SW480 (cell line): ENCODE measurements at regions not wholly inside any gene's neighbourhood (a gene's known extent, or its start where the extent isn't known, plus 50 kb on each side); places are given as distances from the start of the nearest gene placed in this dataset.
"Not testable (repeated sequence)": the region's sequence is repeated elsewhere in the genome, so short reads cannot be mapped to it uniquely, and the experiment has no call there.

ENCODE experiments used
- DNase-seq: peaks from one replicate; pipeline ENCODE4 v3.0.0-alpha.2; 2016; ENCODE audit warnings: low spot score

DNA sequence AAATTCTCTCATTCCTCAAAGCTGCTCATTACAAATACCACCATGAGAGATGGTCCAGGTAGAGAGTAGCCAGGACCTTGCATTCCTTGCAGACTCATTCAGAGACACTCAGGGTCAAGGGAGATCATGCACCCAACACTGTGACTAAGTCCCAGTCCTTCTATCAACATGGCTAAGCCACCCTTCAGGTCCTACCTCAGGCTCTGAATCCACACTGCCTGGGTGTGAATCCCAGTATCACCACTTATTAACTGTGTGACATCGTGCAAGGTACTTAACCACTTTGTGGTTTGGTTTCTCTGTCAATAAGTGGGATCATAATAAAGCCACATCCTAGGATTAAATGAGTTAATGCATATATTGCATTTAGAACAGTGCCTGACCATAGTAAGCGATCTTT is 124.1 kb upstream of the NEIL3 start:
- DNase-seq = peak; percentile 1

DNA sequence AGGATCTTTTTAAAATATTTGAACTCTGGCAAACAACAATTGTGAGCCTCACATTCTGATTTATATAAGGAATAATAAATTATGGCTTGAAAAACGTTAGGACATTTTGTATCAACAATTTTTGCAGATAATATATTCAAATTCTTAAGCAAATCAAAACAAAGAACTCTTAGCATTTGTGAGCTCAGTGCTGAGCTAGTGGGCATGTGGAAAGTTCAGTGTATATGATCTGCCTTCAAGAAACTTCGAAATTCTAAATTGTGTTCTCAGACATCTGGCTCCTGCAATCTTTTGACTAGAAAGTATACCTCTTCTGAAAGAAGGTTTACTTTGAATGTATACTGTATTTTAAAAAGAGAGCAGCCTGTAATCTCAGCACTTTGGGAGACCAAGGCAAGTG is 122.3 kb upstream of the NEIL3 start:
- DNase-seq = no peak

DNA sequence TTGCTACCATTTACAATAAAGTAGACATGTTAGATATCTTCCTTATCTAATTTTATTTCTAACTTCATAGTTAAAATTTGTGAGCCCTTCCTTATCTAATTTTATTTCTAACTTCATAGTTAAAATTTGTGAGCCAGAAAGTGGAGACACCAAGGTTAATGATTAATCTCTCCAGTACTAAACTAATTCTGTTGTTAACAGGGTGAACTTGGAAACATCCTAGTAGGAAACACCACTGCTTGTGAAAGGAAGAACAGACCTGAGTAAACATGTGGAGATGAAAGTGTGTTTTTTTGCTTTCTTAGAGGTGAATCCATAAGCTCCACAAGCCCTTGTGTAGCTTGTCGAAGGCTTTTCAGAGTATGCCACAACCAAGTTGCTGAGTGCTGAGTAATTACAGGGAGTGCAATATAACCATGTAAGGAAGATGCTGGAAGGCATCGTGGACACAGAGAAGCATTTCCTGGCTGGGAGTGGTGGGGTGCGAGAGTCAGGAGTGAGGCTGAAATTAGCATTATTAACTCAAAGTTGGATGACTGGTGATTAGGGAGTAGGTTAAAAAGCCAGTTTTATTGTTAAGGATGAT is 118.6 kb upstream of the NEIL3 start:
- DNase-seq = no peak

DNA sequence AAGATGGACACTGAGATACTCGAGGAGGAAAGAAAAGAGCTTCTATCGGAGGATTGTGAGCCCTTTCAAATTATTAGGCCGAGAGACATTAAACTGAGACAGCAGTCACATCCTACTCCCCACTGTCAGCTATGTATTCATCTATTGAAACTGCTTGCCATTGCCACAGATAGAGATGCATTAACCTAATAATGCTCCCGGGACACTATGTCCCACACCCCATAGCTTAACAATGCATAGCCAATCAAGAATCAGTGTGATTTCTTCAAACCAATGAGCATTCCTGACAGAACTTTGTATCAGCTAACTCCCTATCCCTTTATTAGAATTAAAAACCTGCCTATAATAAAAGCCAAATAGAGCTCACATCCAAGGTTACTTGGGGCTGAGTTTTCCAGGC is 118.1 kb upstream of the NEIL3 start:
- DNase-seq = no peak

DNA sequence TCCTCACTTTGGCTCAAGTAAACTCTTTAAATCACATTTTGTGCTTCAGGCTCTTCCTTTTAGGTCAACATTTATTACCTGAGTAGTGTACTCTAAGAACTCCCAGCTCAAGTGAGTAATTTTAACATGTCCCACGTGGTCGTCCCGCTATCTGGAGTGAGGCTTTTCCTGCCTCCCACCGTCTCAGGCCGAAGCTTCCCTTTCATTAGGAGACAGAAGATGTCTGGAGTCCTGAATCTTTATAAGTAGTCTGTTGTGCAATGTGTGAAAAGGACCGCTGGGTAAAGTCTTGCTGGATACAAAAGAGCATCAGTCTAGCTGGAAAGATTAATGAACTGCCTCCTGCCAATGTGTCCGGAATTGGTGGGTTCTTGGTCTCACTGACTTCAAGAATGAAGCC is 117.7 kb upstream of the NEIL3 start:
- no peak for DNase-seq

DNA sequence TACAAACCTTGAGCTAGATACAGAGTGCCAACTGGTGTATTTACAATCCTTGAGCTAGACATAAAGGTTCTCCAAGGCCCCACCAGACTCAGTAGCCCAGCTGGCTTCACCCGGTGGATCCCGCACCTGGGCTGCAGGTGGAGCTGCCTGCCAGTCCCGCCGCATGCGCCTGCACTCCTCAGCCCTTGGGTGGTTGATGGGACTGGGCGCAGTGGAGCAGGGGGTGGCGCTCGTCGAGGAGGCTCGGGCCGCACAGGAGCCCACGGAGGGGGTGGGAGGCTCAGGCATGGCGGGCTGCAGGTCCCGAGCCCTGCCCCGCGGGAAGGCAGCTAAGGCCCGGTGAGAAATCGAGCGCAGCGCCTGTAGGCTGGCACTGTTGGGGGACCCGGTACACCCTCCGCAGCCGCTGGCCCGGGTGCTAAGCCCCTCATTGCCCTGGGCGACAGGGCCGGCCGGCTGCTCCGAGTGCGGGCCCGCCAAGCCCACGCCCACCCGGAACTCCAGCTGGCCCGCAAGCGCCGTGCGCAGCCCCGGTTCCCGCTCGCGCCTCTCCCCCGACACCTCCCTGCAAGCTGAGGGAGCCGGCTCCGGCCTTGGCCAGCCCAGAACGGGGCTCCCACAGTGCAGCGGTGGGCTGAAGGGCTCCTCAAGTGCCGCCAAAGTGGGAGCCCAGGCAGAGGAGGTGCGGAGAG is 116.5 kb upstream of the NEIL3 start:
- not testable (repeated sequence) for DNase-seq

DNA sequence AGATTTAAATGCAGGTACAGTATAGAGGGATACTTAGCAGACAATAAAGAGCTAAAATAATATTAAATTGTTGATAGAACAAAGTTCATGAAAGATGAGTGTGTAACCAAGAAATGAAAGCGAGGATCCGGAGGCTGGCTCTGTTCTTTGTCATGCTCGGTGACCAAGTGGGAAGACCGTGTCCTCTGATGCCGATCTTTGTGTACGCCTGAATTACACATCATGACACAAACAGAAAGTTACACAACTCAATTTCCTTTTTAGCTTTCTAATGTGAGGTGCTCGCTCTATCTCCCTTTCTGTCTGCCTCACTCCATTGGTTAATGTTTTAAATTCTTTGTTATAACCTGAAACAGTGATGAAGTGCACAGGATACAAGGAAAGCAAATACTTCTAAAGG is 114.8 kb upstream of the NEIL3 start:
- no peak for DNase-seq

DNA sequence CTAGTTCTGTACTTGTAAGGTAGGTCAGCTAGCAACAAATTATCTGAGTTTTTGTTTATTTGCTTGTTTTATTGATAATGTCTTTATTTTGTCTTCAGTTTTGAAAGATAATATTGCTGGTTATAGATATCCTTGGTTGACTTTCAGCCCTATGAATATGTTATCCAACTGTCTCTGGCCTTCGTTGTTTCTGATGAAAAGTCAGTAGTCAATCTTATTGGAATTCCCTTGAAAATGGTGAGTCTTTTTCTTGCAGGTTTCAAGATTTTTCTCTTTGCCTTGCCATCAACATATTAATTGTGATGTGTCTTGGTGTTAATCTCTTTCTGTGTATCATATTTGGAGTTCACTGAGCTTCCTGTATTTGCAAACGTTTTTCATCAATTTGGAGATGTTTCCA is 113.1 kb upstream of the NEIL3 start:
- no peak for DNase-seq

DNA sequence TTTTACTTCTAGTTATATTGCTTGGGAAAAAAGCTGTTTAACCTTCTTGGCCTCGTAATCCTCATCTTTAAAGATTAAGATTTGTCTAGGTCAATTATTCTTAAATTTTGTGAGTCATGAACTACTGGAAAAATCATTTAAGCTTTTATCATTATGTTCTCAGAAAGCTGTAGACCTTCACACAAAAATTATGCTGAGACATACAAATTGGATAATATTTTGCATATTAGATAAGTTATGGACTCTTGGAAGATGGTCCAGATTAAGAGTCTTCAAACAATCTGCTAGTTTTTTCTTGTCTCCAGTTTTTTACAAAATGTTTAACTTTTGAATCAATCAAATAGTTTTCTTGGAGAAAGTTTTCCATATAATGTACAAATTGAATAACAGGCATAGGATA is 108.1 kb upstream of the NEIL3 start:
- DNase-seq = no peak

DNA sequence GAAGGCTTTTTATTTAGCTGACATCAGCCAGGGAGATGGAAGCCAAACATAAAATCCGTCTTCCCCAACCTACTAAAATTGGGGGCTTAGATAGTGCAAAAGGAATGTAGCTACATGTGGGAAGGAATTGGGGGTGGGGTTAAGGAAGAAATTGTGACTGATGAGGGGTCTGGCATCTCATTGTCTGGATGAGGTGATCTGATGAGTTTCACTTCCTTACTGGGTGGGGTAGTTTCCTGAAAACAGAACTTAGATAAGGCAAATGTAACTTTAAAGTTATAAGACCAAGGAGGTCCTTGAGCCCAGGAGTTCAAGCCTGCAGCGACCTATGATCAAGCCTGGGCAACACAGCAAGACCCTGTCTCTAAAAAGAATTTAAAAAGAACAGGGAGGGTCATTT is 105.5 kb upstream of the NEIL3 start:
- DNase-seq = no peak

DNA sequence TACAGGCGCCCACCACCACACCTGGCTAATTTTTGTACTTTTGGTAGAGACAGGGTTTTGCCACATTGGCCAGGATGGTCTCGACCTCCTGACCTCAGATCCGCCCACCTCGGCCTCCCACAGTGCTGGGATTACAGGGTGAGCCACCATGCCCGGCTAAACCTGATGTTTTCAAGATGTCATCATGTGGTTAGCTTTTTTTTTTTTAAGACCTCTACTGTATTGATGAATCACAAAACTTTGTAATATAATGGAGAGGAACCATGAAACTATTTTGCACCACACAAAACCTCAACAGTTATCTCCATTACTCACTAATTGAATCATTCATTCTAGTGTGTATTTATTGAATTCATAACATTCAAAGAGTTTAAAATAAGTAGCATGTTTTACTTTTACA is 94.7 kb upstream of the NEIL3 start:
- no peak for DNase-seq

DNA sequence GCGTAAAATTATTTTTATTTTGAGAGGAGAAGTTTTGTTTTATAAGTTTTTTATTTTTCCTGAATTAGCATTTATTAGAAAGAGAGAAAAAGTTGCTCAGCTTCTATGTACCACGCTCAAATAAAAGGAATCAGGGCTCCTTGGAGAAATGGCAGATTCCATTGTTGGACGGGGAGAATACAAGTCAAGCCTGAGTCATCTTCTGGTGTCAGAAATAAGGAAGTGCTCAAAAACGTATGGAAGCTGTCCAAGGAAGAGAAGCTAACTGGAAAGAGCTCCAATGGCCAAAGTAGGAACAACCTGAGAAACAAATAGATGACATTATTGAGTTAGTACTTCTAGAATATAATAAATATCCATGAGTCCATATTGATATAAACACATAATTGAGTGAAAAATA is 89.3 kb upstream of the NEIL3 start:
- DNase-seq = no peak

DNA sequence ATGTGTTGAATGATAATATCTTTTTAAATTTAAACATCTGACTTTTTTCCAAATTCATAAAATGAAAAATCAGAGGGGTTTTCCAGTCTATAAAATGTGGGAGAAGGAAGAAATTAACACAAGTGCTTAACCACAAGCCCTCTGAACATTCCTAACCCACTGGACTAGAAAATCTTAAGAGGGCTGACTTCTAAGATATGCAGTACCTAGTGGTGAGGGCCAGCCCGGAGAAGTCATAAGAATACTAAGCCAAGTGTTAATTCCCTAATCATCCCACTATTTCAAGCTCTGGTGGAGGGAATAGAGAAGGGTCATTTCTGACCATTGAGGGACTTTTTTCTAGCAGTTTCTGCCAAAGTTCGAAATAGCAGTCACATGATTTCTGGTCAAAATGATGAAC is 86.9 kb upstream of the NEIL3 start:
- DNase-seq = no peak

DNA sequence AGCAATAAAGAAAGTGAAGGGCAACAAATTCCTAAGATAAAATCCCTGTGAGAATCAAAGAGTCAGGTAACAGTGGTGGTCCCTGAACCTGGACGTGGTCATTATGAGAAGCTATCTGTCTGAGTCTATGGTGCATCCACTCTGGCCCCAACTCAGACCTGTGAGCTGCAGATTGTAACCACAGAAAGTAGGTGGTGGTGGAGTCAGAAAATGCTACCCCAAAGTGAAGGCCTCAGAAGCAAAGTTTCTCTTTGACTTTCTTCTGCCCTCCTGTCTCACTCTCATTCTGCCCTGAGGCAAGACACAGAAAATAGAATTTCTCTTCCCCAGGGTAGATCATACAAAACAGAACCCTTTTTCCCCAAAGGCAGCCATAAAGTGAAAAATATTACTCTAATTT is 84.1 kb upstream of the NEIL3 start:
- no peak for DNase-seq

DNA sequence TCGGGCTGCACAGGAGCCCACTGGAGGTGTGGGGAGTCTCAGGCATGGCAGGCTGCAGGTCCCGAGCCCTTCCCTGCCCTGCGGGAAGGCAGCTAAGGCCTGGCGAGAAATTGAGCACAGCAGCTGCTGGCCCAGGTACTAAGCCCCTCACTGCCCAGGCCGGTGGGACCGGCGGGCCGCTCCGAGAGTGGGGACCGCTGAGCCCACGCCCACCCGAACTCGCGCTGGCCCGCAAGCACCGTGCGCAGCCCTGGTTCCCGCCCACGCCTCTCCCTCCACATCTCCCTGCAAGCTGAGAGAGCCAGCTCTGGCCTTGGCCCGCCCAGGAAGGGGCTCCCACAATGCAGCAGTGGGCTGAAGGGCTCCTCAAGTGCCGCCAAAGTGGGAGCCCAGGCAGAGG is 82.0 kb upstream of the NEIL3 start:
- DNase-seq = no peak

DNA sequence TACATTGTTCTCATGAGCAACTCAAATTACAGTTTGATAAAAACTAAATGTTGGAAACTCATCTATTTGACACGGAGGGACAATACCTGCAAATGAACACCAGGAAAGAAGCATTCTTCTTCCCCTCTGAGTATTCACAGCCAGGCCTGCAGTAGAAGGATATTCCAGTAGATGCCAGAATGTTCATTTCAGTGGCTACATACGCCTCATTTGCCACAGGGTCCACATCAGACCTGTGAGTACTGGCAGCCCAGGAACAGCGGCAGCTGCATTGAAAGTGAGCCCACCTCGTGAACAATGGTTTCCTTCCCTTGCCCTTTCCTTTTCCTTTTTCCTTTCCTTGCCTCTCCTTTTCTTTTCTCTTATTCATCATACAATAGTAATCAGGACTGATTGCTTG is 81.1 kb upstream of the NEIL3 start:
- DNase-seq = no peak

DNA sequence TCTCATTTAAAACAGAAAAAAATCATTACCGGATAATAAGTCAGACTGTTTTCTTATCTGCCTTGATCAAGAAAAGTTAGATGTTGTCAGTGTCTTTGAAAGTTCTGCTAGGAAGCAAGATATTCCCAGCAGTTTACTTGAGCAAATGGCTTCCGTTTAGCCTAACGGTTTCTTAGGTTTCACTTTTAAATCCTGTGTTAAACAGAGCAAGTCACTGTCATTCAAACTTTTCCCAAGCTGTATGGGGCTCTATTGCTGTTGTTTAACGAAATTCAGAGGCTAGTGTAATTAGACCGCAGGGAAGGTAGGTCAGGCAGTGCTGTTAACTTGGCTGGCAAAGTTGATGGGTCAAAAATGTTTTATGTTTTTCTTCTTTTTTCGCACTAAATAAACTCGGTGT is 80.3 kb upstream of the NEIL3 start:
- no peak for DNase-seq

DNA sequence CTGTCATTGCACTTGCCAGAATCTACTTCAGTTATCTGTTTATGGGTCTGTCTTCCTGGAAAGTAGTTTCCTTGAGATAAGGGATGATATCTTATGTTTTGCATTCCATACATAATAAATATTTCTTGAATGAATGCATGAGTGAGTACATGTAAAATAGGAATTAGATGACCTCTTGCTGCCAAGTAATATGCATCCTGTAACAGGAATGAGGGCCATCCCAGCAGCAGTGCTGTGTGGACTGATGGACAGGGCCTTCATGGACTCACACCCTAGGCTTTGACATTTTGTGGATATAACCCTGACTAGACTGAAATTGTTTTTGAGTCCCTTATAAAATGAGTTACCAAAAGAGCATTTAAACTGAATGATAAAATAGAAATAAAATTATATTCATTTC is 77.2 kb upstream of the NEIL3 start:
- DNase-seq = no peak

DNA sequence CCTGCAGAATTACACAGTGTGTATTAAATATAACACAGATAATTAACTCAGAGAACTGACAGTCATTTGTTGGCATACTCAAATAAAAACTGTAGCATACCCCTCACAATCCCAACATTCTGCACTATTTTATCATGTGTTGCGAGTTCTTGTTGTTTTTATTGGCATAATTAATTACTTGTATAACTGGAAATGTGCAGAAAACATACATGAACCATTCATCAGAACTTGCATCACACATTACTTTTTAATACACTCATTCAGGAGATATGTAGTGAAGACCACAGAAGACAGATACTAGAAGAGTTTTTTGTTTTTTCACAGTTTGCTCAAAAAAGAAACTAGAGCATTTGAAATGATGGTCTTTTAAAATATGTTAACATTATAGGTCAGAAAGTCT is 74.6 kb upstream of the NEIL3 start:
- DNase-seq = no peak

DNA sequence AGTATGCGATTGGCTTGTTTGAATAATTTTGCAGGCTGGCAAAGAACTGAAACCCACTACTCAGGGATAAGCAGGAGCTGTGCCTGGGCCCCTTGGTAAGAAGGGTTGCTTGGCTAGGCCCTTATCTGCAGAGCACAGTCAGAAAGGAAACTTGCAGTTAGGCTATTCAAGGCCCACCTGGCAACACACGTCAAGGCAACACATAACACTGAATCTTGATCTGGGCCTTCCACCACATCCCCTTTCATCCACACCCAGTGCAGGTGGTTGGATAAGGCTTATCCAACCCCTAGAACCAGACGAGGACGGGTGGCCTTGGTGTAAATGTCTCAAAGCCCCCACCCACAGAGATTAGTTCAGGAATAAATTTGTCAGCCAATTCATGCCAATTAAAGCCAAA is 72.8 kb upstream of the NEIL3 start:
- no peak for DNase-seq

DNA sequence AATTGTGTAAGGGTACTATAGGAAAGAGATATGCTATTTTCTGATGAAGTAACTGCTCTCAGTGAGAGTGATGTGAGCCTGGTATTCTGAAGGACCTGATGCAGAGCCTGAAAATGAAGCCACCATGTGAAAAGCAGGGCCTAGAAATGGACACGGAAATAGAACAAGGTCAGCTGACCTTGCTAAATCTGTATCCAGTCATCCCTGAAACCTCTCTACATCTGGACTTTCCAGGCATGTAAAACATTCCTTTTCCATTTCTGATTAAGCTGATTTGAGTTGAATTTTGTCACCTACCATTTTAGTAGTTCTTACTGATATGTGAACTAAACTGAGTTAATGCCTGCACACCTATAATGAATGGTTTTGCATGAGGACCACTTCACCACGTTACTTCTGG is 72.4 kb upstream of the NEIL3 start:
- DNase-seq = no peak

DNA sequence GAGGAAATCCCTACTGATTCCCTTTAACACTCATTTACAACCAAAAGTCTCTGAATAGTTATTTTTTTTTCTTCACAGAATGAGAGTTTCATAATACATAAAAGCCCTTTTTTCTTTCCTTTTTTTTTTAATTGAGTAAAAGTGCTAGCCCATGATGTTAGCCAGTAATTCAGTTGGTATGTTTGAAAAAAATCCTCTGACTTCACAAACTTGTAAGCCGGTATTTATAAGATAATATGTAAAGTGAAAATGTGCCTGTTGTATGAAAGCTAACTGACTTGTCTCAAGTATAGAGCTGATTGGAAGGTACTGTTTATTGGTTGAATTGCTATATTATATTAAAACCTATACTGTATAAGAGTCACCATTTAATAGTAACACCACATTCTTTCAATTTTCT is 70.2 kb upstream of the NEIL3 start:
- no peak for DNase-seq

DNA sequence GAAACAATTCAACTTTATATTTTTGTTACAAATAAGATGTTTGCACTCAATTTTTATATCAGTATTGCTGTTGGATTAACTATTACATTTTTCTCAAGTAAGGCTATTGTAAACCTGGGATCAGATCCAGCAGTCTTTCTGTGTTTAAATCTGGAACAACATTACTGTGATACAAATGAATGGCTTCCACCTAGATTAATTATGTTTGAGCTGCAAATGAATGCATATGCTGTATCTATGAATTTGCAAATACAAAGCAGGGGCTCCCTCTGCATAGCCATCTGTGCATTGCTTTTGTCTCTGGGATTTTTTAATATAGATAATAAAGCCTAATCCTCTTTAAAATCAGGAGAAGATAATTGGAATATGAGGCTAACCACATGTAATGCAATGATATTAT is 69.8 kb upstream of the NEIL3 start:
- no peak for DNase-seq

DNA sequence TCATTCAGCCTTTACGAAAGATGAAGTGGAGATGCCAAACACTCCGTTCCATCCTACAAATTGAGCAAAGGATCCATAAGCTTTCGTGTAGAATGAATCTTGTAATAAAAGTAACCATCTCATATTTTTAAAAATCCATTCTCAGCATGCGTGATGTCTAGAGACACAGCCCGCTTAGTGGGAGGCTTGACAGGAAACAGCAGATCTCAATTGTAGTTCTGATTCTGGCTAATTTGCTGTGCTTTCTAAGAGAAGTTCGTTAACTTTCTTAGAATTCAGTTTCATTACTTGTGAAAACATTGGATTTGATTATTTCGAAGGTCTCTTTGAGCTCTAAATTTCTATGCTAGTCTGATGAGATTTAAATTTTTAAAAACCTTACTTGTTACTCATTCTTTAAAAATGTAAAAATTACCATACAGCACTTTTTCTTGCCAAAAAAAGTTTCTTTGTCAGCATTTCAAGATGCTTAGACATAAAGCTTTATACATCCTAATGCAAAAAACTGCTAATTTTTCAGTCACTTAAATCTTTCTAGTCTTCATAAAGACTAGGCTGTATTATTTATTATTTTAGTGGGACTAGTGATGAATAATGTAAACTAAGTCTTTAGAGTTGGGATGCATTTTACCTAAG is 66.9 kb upstream of the NEIL3 start:
- no peak for DNase-seq
